Midbrain (tissue), 1 donor: ENCODE measurements at regions not wholly inside any gene's neighbourhood (a gene's known extent, or its start where the extent isn't known, plus 50 kb on each side); places are given as distances from the start of the nearest gene placed in this dataset.

Experiments
- DNase-seq: peaks from one replicate; lab custom pipeline; 2025; lab: John Stamatoyannopoulos, UW

GRCh38 chr1:37085393-37085792, 51.1 kb upstream of the GRIK3 start:
- no peak for DNase-seq

DNA sequence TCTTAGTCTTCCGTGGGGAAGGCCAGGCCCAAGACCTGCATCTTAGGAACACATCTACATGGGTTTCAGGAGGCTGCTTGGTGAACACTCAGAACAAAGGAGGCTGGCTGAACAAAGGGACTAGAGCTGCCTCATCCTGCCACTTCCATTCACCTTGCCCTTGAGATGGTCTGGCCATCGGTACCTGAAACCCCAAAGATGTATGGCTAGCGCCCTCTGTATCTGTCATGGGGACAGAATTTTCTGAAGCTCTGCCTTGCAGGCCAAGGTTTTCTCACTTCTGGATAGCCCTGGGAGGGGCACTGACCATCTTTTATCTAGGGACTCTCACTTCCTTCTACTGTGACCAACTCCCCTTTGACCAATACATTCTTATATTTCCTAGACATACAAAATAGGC, 55.4 kb upstream of the GRIK3 start:
- DNase-seq: no peak

DNA sequence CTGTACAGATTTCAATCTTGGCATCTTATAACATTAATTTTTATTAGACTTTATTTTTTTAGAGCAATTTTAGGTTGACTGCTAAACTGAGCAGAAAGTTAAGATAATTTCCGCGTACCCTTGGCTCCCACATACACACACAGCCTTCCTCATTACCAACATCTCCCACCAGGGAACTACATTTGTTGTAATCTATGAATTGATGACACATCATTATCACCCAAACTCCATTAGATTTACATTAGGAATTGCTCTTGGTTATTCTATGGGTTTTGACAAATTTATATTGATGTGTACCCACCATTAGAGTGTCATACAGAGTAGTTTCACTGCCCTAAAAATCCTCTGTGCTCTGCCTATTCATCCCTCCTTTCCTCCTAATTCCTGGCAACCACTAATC, 56.4 kb upstream of the GRIK3 start:
- DNase-seq: no peak

- DNase-seq: no peak
Measured at GRCh38 chr1:37092937-37093336, 58.6 kb upstream of the GRIK3 start.

GRCh38 chr1:37094302-37094701, 60.0 kb upstream of the GRIK3 start:
- no peak for DNase-seq

- no peak for DNase-seq
Measured at GRCh38 chr1:37096523-37096922, 62.2 kb upstream of the GRIK3 start.

DNA sequence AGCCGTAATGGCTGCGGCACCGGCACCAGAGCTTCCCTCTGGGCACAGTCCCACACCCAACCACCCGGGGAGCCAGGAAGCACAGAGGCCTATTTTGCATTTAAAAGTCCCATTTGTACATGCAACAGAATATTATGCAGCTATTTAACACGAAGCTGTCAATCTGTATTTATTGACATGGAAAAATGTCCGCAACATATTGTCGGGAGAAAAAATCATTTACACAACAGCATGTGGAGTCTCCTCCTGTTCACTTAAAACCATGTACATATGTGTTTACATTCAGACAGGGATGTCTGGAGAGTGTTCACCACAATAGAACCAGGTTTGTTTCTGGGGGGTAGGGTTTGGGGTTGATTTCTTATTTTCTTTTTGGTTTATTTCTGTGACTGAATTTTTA, 63.4 kb upstream of the GRIK3 start:
- DNase-seq: no peak

DNA sequence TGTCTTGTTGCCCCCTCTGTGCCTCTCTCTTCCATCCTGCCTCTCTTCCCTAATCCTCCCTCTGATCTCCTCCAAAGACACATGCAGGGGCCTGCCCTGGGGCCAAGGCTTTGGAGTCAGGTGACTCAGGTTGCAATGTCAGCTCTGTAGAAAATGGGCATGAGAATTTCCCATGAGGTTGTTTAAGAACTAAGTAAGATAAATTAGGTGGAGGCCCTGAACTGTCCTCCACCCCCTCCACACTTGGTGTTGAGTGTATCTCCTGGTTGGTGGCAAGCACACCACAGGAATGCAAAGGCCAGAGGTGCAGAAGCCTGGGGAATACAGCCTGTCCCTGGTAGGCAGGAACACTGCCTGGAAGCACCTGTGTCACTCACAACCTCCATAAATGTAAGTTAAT, 63.9 kb upstream of the GRIK3 start:
- no peak for DNase-seq

GRCh38 chr1:37100310-37100709, 66.0 kb upstream of the GRIK3 start:
- no peak for DNase-seq

- DNase-seq: no peak
Measured at GRCh38 chr1:37102656-37103382, 68.5 kb upstream of the GRIK3 start.

- no peak for DNase-seq
Measured at GRCh38 chr1:37105911-37106310, 71.6 kb upstream of the GRIK3 start.

DNA sequence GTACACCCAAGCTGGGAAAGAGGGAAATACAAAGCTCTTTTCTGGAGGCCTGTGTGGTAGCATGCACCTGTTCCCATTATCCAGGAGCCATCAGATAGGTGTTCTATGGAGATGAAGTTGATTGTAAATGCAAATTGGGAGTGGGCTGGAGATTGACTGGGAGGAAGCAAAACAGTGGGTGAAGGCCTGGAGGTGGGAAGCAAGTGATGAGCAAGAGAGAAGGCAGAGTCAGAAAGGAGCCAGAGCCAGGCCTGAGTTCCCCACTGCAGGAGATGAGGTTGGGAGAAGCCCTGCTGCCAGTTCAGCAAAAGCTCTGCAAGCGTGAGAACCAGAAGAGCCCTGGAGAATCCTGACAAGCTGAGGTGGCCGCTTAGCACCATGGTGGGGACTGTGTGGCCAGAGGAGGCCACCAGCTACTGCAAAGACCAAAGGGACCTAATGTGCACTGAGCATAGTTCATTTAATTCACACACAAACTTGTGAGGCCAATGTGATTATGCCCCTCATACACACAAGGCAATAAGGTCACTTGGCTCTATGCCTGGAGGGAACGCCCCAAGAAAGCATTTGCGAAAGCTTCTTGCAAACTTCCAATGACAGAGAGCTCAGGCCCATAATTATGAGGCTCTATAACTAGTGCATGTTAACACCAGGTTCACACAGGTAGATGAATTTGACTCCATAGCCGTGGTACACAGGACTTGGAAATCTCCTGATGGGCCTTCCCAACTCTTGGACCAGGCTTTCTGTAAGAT, 73.0 kb upstream of the GRIK3 start:
- no peak for DNase-seq

DNA sequence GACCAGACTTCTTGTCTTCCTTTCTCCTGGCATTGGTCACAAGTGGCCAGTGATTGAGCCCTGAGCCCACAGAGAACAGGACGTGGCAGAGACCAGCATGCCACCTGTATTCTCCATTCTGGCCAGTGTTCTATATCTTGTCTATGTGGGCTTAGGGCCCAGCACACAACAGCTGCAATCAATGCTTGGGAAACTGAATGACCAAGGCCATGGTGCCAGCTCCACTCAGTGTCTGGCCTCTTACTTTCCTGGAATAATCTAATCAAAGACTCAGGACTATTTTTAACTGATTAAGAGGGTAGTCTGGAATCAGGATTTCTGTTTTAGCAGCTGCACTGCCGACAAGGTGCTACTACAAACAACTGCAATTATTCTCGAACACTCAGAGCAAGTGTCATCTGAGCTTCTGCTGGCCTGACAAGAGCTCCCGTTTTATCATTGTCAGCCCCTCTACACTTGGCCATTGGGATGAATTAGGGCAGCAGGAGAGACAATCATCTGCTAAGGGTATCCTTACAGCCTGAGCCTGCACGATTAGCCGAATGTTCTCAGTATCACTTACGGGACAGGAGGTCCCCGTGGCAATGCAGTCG, 74.4 kb upstream of the GRIK3 start:
- DNase-seq: no peak

- no peak for DNase-seq
Measured at GRCh38 chr1:37112430-37112829, 78.1 kb upstream of the GRIK3 start.

DNA sequence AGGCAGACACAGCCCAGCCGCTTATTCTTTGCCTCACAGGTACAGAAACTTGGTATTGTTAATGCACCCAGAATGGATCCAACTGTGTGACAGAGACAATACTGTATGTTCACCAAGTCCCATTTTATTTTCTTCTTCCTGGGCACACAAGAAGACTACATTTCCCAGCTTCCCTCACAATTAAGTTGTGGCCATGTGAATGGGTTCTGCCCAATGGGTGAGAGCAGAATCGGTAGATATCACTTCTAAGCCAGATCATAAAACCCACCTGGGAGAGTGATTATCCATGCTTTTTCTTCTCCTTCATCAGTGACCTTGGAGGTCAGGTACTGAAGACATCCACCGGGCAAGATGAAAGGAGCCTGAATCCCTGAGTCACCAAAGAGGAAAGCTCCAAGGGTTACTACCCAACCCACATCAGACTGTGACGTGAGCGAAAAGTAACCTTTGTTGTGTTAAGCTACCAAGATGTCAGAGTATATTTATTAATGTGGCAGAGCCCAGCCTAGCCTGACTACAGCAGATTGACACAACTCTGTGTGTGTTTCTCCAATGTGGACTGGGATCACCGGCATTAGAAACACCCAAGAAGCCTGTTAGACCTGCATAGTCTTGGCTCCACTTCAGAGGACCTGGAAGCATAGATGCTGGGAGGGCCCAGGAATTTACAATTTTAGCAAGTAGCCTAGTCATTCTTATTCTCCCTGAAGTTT, 79.1 kb upstream of the GRIK3 start:
- no peak for DNase-seq

GRCh38 chr1:37118790-37119189, 84.5 kb upstream of the GRIK3 start:
- DNase-seq: no peak

- DNase-seq: no peak
Measured at GRCh38 chr1:37120279-37120678, 86.0 kb upstream of the GRIK3 start.

GRCh38 chr1:37123276-37124115, 89.2 kb upstream of the GRIK3 start:
- DNase-seq: no peak

DNA sequence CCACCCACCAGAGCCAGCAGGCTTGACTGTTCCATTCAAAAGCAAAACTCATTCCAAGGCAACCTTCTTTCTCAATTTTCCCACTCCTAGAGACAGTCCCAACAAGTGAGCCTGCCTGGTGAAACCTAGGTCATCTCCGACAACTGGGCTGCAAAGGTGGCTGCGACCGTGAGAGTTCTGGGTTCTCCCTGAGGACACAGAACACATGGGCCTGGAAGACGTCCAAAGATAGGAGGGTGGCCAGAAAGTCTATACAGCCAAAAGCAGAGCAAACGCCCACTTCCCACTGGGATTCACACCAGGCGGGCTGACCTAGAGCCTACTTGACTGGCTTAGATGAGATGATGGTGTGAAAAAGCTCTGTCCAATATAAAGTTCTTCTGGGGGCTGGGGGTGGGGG, 90.2 kb upstream of the GRIK3 start:
- no peak for DNase-seq

GRCh38 chr1:37125295-37125694, 91.0 kb upstream of the GRIK3 start:
- DNase-seq: no peak

GRCh38 chr1:37127254-37127748, 93.0 kb upstream of the GRIK3 start:
- no peak for DNase-seq

DNA sequence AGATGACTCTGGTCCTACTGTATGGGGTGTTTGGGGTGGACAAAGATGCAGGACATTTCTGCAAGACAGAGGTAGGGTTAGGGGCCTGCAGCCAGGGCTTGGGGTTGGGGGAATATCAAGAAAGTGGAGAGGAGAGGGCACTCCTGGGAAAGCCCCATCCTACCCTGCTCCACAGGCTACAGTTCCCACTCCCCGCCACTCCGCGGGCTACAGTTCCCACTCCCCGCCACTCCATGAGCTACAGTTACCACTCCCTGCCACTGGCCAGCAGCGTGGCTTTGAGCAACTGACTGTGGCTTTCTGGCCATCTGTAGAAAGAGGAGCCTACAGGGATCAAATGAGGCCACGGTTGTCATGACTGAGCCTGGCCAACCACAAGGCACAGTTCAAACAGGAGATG, 93.8 kb upstream of the GRIK3 start:
- DNase-seq: no peak
